Astrocyte of the spinal cord (primary cell): ENCODE measurements at regions not wholly inside any gene's neighbourhood (a gene's known extent, or its start where the extent isn't known, plus 50 kb on each side); places are given as distances from the start of the nearest gene placed in this dataset.

Experiments used
- DNase-seq: peaks from one replicate; pipeline ENCODE4 v3.0.0; 2011; ENCODE audit warnings: low read depth, low spot score
- H3K4me3 ChIP-seq: 2 replicates; pipeline ENCODE4 v1.5.1; 2011; ENCODE audit warnings: low read depth, mild to moderate bottlenecking, low read length, moderate library complexity
- in situ Hi-C: cut with HindIII; loops from 2 replicates; pipeline ENCODE4 v1.10.0; 2017; ENCODE audit warnings: low sequenced_read_pairs
- TF ChIP-seq, protein P1 (sequence below): IDR thresholded peaks from 2 replicates; pipeline ENCODE4 v1.5.1; 2012; ENCODE audit warnings: low read depth, mild to moderate bottlenecking, low read length, inconsistent platforms

GRCh38 chr1:177775924-177776323 lies 193.9 kb downstream of the SEC16B start:
- no peak for DNase-seq
- H3K4me3 ChIP-seq = no peak overlapping the region
- TF ChIP-seq, protein P1, sequence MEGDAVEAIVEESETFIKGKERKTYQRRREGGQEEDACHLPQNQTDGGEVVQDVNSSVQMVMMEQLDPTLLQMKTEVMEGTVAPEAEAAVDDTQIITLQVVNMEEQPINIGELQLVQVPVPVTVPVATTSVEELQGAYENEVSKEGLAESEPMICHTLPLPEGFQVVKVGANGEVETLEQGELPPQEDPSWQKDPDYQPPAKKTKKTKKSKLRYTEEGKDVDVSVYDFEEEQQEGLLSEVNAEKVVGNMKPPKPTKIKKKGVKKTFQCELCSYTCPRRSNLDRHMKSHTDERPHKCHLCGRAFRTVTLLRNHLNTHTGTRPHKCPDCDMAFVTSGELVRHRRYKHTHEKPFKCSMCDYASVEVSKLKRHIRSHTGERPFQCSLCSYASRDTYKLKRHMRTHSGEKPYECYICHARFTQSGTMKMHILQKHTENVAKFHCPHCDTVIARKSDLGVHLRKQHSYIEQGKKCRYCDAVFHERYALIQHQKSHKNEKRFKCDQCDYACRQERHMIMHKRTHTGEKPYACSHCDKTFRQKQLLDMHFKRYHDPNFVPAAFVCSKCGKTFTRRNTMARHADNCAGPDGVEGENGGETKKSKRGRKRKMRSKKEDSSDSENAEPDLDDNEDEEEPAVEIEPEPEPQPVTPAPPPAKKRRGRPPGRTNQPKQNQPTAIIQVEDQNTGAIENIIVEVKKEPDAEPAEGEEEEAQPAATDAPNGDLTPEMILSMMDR = no peak
- in situ Hi-C loops = no loop called here

DNA sequence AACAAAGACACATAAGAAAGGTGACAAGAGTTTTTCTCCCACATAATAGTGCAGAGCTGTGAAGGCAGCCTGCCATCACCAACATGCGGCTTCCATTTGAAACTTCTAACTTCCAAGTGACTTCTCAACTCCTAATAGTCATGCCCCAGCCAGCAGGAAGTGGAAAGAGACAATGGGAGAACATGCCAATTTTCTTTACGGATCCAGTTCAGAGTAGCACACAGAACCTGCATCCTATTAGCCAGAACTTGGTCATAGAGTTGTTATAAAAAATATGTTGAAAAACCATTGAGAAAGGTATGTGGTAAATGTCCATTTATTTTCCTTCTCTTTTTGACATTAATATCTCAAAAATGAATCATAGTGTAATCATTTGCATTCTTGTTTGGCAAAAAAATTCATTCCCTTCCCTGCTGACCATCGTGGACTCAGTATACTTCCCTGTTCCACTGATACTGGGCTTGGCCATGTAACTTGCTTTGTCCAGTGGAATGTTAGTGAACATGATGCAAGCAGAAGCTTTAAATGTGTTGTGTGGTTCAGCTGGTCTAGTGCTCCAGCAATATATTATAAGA lies 197.4 kb downstream of the SEC16B start:
- DNase-seq = no peak
- no peak overlapping the region for H3K4me3 ChIP-seq
- in situ Hi-C loops = no loop called here
- TF ChIP-seq, protein P1 = no peak

DNA sequence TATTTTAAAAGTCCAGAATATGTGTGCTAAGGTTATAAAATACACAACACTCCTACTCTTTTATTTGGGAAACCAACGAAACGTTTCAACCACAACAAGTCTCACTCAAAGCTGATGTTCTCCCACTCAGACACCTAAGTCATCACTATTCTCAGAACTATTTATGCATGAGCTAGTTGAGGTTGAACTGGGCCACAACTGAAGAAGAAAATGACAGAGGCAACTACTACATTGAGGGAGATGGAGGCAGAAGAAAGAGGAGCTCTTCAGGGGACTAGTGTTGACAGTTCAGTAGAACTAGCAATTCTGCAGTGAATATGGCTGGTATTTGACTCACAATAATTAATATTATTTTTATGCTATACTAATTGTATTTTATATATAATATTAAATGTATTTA lies 198.2 kb downstream of the SEC16B start:
- TF ChIP-seq, protein P1 = no peak
- DNase-seq = no peak
- in situ Hi-C loops = no loop called here
- no peak overlapping the region for H3K4me3 ChIP-seq

DNA sequence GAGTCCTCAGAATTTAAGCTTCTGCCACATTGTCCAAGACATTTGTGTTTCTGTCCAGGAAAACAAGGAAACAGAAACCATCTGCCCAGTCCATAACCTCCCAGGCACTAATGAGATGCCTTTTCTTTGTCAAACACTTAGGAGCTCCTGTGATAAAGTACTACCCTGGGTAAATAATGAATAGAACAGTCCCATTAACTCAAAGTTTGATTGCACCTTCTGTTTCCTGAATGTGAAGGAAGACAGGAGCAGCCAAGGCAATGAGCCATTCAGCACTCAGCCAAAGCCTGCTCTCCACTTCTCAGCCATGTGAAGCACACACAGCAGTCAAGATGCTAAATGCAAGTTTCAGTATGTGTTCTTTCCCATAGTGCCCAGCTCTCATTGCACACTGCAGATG lies 199.8 kb downstream of the SEC16B start:
- H3K4me3 ChIP-seq = no peak overlapping the region
- TF ChIP-seq, protein P1 = no peak
- in situ Hi-C loops = no loop called here

GRCh38 chr1:177755851-177756560 lies 213.9 kb downstream of the SEC16B start:
- in situ Hi-C loops = no loop called here
- TF ChIP-seq, protein P1 = no peak
- no peak overlapping the region for H3K4me3 ChIP-seq
- DNase-seq = no peak

More for the DNA sequence above, 199.8 kb downstream of the SEC16B start:
- no peak for DNase-seq

GRCh38 chr1:177754603-177755002 lies 215.3 kb downstream of the SEC16B start:
- TF ChIP-seq, protein P1 = no peak
- in situ Hi-C loops = no loop called here
- no peak overlapping the region for H3K4me3 ChIP-seq

More at GRCh38 chr1:177754603-177755002, 215.3 kb downstream of the SEC16B start:
- no peak for DNase-seq
